Adipocyte (in vitro differentiated cells): ENCODE measurements at regions not wholly inside any gene's neighbourhood (a gene's known extent, or its start where the extent isn't known, plus 50 kb on each side); places are given as distances from the start of the nearest gene placed in this dataset.

Experiments used
- DNase-seq: peaks from one replicate; pipeline ENCODE4 v3.0.0-alpha.2; 2015; ENCODE audit warnings: low read depth
- H3K27me3 ChIP-seq: replicated peaks from 2 replicates; pipeline ENCODE4 v1.7.0; 2013; ENCODE audit warnings: mild to moderate bottlenecking, low read length, moderate library complexity; ENCODE audit not compliant: control insufficient read depth, insufficient read depth
- H3K36me3 ChIP-seq: 2 replicates; pipeline ENCODE4 v1.7.0; 2013; ENCODE audit warnings: low read length, mild to moderate bottlenecking, moderate library complexity; ENCODE audit not compliant: control insufficient read depth, insufficient read depth, severe bottlenecking
- H3K4me1 ChIP-seq: 2 replicates; pipeline ENCODE4 v1.7.0; 2013; ENCODE audit warnings: mild to moderate bottlenecking, low read length, moderate library complexity; ENCODE audit not compliant: control insufficient read depth, insufficient read depth
- H3K4me3 ChIP-seq: 2 replicates; pipeline ENCODE4 v1.7.0; 2013; ENCODE audit warnings: mild to moderate bottlenecking, low read length, moderate library complexity
- H3K9ac ChIP-seq: 2 replicates; pipeline ENCODE4 v1.7.0; 2013; ENCODE audit warnings: mild to moderate bottlenecking, low read length, moderate library complexity
- H3K9me3 ChIP-seq: 2 replicates; pipeline ENCODE4 v1.7.0; 2013; ENCODE audit warnings: mild to moderate bottlenecking, low read length, moderate library complexity; ENCODE audit not compliant: control insufficient read depth

DNA sequence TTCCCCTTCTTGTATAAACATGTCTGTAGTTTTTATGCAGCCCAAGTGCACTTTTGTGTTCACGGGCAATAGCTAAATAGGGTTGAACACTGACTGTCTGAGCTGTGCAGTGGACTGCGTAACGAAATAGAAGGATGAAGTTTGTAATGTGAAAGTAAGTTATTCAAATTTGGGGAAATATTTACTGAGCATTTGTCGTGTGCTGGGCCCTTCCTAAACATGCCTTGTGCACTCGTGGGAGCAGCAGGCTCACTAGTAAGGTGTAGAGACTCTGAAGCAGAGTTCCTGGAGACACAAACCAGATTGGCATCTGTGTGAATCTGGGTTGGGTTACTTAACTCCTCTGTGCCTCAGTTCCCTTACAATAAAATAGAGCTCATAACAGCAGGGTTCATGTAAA, 51.7 kb upstream of the C1QTNF7 start:
- Histone ChIP-seq H3K27me3 (peaks cover 3% of the 10 kb centered on the region), H3K9me3 (no peaks in the 10 kb centered on the region), H3K36me3 (no peaks in the 10 kb centered on the region), H3K4me1 (peaks cover 19% of the 10 kb centered on the region), H3K9ac (no peak overlapping the region), H3K4me3 (no peak overlapping the region)
- DNase-seq: no peak

DNA sequence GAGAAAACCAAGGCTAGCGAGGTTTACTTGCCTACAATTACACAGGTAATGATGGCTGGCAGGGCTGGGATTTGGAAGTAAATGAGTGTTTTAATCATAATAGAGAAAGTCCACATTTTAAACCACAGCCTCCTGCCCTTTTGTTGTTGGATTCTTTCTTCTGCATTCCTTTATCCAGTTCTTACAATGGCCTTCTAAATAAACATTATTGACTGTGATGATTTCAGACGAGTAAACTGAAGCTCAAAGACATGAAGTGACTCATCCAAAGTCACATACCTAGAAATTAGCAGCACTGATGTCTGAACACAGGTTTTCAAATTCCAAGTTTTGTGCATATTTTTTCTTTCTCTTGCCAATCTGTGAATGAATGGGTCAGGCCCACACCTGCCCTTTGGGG, 51.2 kb upstream of the C1QTNF7 start:
- peaks cover 19% of the 10 kb centered on the region for H3K4me1 ChIP-seq
- H3K4me3 ChIP-seq: no peak overlapping the region
- peak; percentile 55 for DNase-seq
- H3K36me3 ChIP-seq: no peaks in the 10 kb centered on the region
- H3K9ac ChIP-seq: no peak overlapping the region
- peaks cover 3% of the 10 kb centered on the region for H3K27me3 ChIP-seq
- H3K9me3 ChIP-seq: no peaks in the 10 kb centered on the region
